ENCODE measurements at regions not wholly inside any gene's neighbourhood (a gene's known extent, or its start where the extent isn't known, plus 50 kb on each side); places are given as distances from the start of the nearest gene placed in this dataset.

GRCh38 chr20:22740829-22741228 lies 156.5 kb upstream of the FOXA2 start:
- Mint-ChIP-seq H3K27ac (no peak overlapping the region), H3K4me1 (no peaks in the 10 kb centered on the region), H3K9me3 (ENCODE audit: low read depth) (no peaks in the 10 kb centered on the region), H3K36me3 (ENCODE audit: low read depth) (no peaks in the 10 kb centered on the region), H3K4me3 (no peak overlapping the region), H3K27me3 (peaks cover under 1% of the 10 kb centered on the region)
- CTCF ChIA-PET: no interaction called here
- no peak for ATAC-seq
- DNase-seq: no peak
- POLR2A ChIA-PET: no interaction called here
- intact Hi-C loops (cut with DNase I, micrococcal nuclease): no loop called here

GRCh38 chr20:22744341-22745193 lies 160.2 kb upstream of the FOXA2 start:
- intact Hi-C loops (cut with DNase I, micrococcal nuclease): no loop called here
- H3K9me3 Mint-ChIP-seq (ENCODE audit: low read depth): peaks cover 2% of the 10 kb centered on the region
- CTCF ChIA-PET: no interaction called here

GRCh38 chr20:22745194-22745500 lies 160.8 kb upstream of the FOXA2 start:
- ATAC-seq (no peak), DNase-seq (no peak)
- POLR2A ChIA-PET: no interaction called here
- H3K36me3 Mint-ChIP-seq (ENCODE audit: low read depth): no peaks in the 10 kb centered on the region
- intact Hi-C loops (cut with DNase I, micrococcal nuclease): no loop called here
- CTCF ChIA-PET: no interaction called here
- no peak overlapping the region for H3K27ac Mint-ChIP-seq
- H3K4me1 Mint-ChIP-seq: no peaks in the 10 kb centered on the region
- H3K4me3 Mint-ChIP-seq: no peak overlapping the region
- no peaks in the 10 kb centered on the region for H3K27me3 Mint-ChIP-seq
- peaks cover 2% of the 10 kb centered on the region for H3K9me3 Mint-ChIP-seq (ENCODE audit: low read depth)

More at GRCh38 chr20:22744341-22745193, 160.2 kb upstream of the FOXA2 start:
- Mint-ChIP-seq H3K4me3 (no peak overlapping the region), H3K4me1 (no peaks in the 10 kb centered on the region), H3K27ac (no peak overlapping the region), H3K36me3 (ENCODE audit: low read depth) (no peaks in the 10 kb centered on the region), H3K27me3 (no peaks in the 10 kb centered on the region)
- no peak for ATAC-seq
- POLR2A ChIA-PET: no interaction called here
- DNase-seq: no peak

GRCh38 chr20:22746957-22747356 lies 162.6 kb upstream of the FOXA2 start:
- intact Hi-C loops (cut with DNase I, micrococcal nuclease): no loop called here
- Mint-ChIP-seq H3K36me3 (ENCODE audit: low read depth) (no peaks in the 10 kb centered on the region), H3K27ac (no peak overlapping the region), H3K9me3 (ENCODE audit: low read depth) (peaks cover 2% of the 10 kb centered on the region), H3K4me3 (no peak overlapping the region), H3K4me1 (no peaks in the 10 kb centered on the region), H3K27me3 (no peaks in the 10 kb centered on the region)
- ChIA-PET POLR2A (no interaction called here), CTCF (no interaction called here)
- no peak for DNase-seq
- no peak for ATAC-seq

GRCh38 chr20:22752324-22752723 lies 168.0 kb upstream of the FOXA2 start:
- ATAC-seq: no peak
- DNase-seq: no peak
- Mint-ChIP-seq H3K27me3 (no peaks in the 10 kb centered on the region), H3K36me3 (ENCODE audit: low read depth) (no peaks in the 10 kb centered on the region), H3K27ac (no peak overlapping the region), H3K4me3 (no peak overlapping the region), H3K9me3 (ENCODE audit: low read depth) (no peaks in the 10 kb centered on the region), H3K4me1 (no peaks in the 10 kb centered on the region)
- POLR2A ChIA-PET: no interaction called here
- CTCF ChIA-PET: no interaction called here
- intact Hi-C loops (cut with DNase I, micrococcal nuclease): no loop called here

GRCh38 chr20:22757424-22758183 lies 173.2 kb upstream of the FOXA2 start:
- no peak for ATAC-seq
- ChIA-PET POLR2A (no interaction called here), CTCF (no interaction called here)
- H3K4me1 Mint-ChIP-seq: no peaks in the 10 kb centered on the region
- H3K9me3 Mint-ChIP-seq (ENCODE audit: low read depth): peaks cover 3% of the 10 kb centered on the region
- no peak overlapping the region for H3K4me3 Mint-ChIP-seq
- DNase-seq: no peak
- H3K27ac Mint-ChIP-seq: no peak overlapping the region
- H3K27me3 Mint-ChIP-seq: no peaks in the 10 kb centered on the region
- H3K36me3 Mint-ChIP-seq (ENCODE audit: low read depth): no peaks in the 10 kb centered on the region
- intact Hi-C loops (cut with DNase I, micrococcal nuclease): no loop called here

- H3K36me3 Mint-ChIP-seq (ENCODE audit: low read depth): no peaks in the 10 kb centered on the region
- peaks cover 3% of the 10 kb centered on the region for H3K9me3 Mint-ChIP-seq (ENCODE audit: low read depth)
- no peaks in the 10 kb centered on the region for H3K27me3 Mint-ChIP-seq
- H3K27ac Mint-ChIP-seq: no peak overlapping the region
- ATAC-seq: no peak
- H3K4me1 Mint-ChIP-seq: no peaks in the 10 kb centered on the region
- no peak for DNase-seq
- ChIA-PET POLR2A (no interaction called here), CTCF (no interaction called here)
- intact Hi-C loops (cut with DNase I, micrococcal nuclease): no loop called here
- no peak overlapping the region for H3K4me3 Mint-ChIP-seq
Measured at GRCh38 chr20:22758815-22759214, 174.4 kb upstream of the FOXA2 start.

- CTCF ChIA-PET: no interaction called here
- POLR2A ChIA-PET: no interaction called here
- no peak for ATAC-seq
- intact Hi-C loops (cut with DNase I, micrococcal nuclease): no loop called here
- Mint-ChIP-seq H3K4me1 (no peaks in the 10 kb centered on the region), H3K36me3 (ENCODE audit: low read depth) (no peaks in the 10 kb centered on the region), H3K9me3 (ENCODE audit: low read depth) (peaks cover 3% of the 10 kb centered on the region), H3K27ac (no peak overlapping the region), H3K27me3 (no peaks in the 10 kb centered on the region), H3K4me3 (no peak overlapping the region)
- DNase-seq: no peak
Measured at GRCh38 chr20:22762576-22763256, 178.3 kb upstream of the FOXA2 start.

GRCh38 chr20:22763257-22763906 lies 179.0 kb upstream of the FOXA2 start:
- CTCF ChIA-PET: no interaction called here
- intact Hi-C loops (cut with DNase I, micrococcal nuclease): no loop called here
- Mint-ChIP-seq H3K9me3 (ENCODE audit: low read depth) (peaks cover 3% of the 10 kb centered on the region), H3K27ac (no peak overlapping the region), H3K4me3 (no peak overlapping the region), H3K27me3 (no peaks in the 10 kb centered on the region), H3K4me1 (no peaks in the 10 kb centered on the region), H3K36me3 (ENCODE audit: low read depth) (no peaks in the 10 kb centered on the region)
- ATAC-seq: no peak
- DNase-seq: no peak
- POLR2A ChIA-PET: no interaction called here

- DNase-seq (no peak), ATAC-seq (no peak)
- Mint-ChIP-seq H3K9me3 (ENCODE audit: low read depth) (no peaks in the 10 kb centered on the region), H3K27ac (no peak overlapping the region), H3K36me3 (ENCODE audit: low read depth) (no peaks in the 10 kb centered on the region), H3K27me3 (peaks cover 5% of the 10 kb centered on the region), H3K4me3 (no peak overlapping the region), H3K4me1 (no peaks in the 10 kb centered on the region)
- ChIA-PET CTCF (no interaction called here), POLR2A (no interaction called here)
- intact Hi-C loops (cut with DNase I, micrococcal nuclease): no loop called here
Measured at GRCh38 chr20:22768266-22769178, 184.2 kb upstream of the FOXA2 start.

GRCh38 chr20:22770241-22770800 lies 185.9 kb upstream of the FOXA2 start:
- no peaks in the 10 kb centered on the region for H3K9me3 Mint-ChIP-seq (ENCODE audit: low read depth)
- ChIA-PET POLR2A (no interaction called here), CTCF (no interaction called here)
- no peak overlapping the region for H3K27ac Mint-ChIP-seq
- peaks cover 5% of the 10 kb centered on the region for H3K27me3 Mint-ChIP-seq
- H3K36me3 Mint-ChIP-seq (ENCODE audit: low read depth): no peaks in the 10 kb centered on the region
- intact Hi-C loops (cut with DNase I, micrococcal nuclease): no loop called here
- no peaks in the 10 kb centered on the region for H3K4me1 Mint-ChIP-seq
- ATAC-seq: no peak
- DNase-seq: no peak
- H3K4me3 Mint-ChIP-seq: no peak overlapping the region
